Neural cell (in vitro differentiated cells): ENCODE measurements at regions not wholly inside any gene's neighbourhood (a gene's known extent, or its start where the extent isn't known, plus 50 kb on each side); places are given as distances from the start of the nearest gene placed in this dataset.

Source experiments
- EZH2 ChIP-seq: fragments of 200-600, 300-800 bp; shearing (Covaris generic), sonication (generic); IDR thresholded peaks from 2 replicates; pipeline ENCODE4 v1.6.1; 2014; ENCODE audit warnings: antibody characterized with exemption, low read length, borderline replicate concordance, mild to moderate bottlenecking; ENCODE audit not compliant: insufficient read depth, poor library complexity, severe bottlenecking
- MXI1 ChIP-seq: fragments of 450-650 bp; conservative IDR thresholded peaks from 2 replicates; pipeline ENCODE4 v1.6.1; 2014; ENCODE audit warnings: antibody characterized with exemption, mild to moderate bottlenecking; ENCODE audit not compliant: poor library complexity, severe bottlenecking
- POLR2AphosphoS5 ChIP-seq: IDR thresholded peaks from 2 replicates; pipeline ENCODE4 v1.6.1; 2012
- RAD21 ChIP-seq: fragments of 450-650 bp; conservative IDR thresholded peaks from 2 replicates; pipeline ENCODE4 v1.6.1; 2014; ENCODE audit warnings: antibody characterized with exemption, mild to moderate bottlenecking, moderate library complexity
- SMC3 ChIP-seq: fragments of 450-650 bp; conservative IDR thresholded peaks from 2 replicates; pipeline ENCODE4 v1.6.1; 2014; ENCODE audit warnings: antibody characterized with exemption, mild to moderate bottlenecking, moderate library complexity; ENCODE audit not compliant: poor library complexity
- TAF1 ChIP-seq: IDR thresholded peaks from 2 replicates; pipeline ENCODE4 v1.6.1; 2012; ENCODE audit warnings: low read depth
- TF ChIP-seq, protein P1 (sequence below): fragments of 450-650 bp; IDR thresholded peaks from 2 replicates; pipeline ENCODE4 v1.5.1; 2014; ENCODE audit warnings: antibody characterized with exemption, mild to moderate bottlenecking, moderate library complexity; ENCODE audit not compliant: poor library complexity, severe bottlenecking
- TF ChIP-seq, protein P2 (sequence below): IDR thresholded peaks from 2 replicates; pipeline ENCODE4 v1.6.1; 2012; ENCODE audit warnings: borderline replicate concordance

GRCh38 chr9:28166179-28166578 lies 592.9 kb upstream of the C9orf72 start:
- TF ChIP-seq, protein P1, sequence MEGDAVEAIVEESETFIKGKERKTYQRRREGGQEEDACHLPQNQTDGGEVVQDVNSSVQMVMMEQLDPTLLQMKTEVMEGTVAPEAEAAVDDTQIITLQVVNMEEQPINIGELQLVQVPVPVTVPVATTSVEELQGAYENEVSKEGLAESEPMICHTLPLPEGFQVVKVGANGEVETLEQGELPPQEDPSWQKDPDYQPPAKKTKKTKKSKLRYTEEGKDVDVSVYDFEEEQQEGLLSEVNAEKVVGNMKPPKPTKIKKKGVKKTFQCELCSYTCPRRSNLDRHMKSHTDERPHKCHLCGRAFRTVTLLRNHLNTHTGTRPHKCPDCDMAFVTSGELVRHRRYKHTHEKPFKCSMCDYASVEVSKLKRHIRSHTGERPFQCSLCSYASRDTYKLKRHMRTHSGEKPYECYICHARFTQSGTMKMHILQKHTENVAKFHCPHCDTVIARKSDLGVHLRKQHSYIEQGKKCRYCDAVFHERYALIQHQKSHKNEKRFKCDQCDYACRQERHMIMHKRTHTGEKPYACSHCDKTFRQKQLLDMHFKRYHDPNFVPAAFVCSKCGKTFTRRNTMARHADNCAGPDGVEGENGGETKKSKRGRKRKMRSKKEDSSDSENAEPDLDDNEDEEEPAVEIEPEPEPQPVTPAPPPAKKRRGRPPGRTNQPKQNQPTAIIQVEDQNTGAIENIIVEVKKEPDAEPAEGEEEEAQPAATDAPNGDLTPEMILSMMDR: no peak
- TF ChIP-seq SMC3 (no peak), RAD21 (no peak), TAF1 (no peak), POLR2AphosphoS5 (no peak), EZH2 (no peak), MXI1 (no peak)
- TF ChIP-seq, protein P2, sequence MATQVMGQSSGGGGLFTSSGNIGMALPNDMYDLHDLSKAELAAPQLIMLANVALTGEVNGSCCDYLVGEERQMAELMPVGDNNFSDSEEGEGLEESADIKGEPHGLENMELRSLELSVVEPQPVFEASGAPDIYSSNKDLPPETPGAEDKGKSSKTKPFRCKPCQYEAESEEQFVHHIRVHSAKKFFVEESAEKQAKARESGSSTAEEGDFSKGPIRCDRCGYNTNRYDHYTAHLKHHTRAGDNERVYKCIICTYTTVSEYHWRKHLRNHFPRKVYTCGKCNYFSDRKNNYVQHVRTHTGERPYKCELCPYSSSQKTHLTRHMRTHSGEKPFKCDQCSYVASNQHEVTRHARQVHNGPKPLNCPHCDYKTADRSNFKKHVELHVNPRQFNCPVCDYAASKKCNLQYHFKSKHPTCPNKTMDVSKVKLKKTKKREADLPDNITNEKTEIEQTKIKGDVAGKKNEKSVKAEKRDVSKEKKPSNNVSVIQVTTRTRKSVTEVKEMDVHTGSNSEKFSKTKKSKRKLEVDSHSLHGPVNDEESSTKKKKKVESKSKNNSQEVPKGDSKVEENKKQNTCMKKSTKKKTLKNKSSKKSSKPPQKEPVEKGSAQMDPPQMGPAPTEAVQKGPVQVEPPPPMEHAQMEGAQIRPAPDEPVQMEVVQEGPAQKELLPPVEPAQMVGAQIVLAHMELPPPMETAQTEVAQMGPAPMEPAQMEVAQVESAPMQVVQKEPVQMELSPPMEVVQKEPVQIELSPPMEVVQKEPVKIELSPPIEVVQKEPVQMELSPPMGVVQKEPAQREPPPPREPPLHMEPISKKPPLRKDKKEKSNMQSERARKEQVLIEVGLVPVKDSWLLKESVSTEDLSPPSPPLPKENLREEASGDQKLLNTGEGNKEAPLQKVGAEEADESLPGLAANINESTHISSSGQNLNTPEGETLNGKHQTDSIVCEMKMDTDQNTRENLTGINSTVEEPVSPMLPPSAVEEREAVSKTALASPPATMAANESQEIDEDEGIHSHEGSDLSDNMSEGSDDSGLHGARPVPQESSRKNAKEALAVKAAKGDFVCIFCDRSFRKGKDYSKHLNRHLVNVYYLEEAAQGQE: no peak
